Left colon (tissue), 2 donors: ENCODE measurements at regions not wholly inside any gene's neighbourhood (a gene's known extent, or its start where the extent isn't known, plus 50 kb on each side); places are given as distances from the start of the nearest gene placed in this dataset.

Experiments used
- ATAC-seq: fragments of 200-7000 bp; cut with Tn5 transposase; one replicate; pipeline ENCODE4 v1.9.1; 2020; ENCODE audit warnings: mild to moderate bottlenecking, moderate library complexity
- DNase-seq, 2 donors: peaks; one replicate each; pipeline ENCODE4 v3.0.0-alpha.2; 2020
- intact Hi-C, 2 donors: fragments of 100-400 bp; cut with DNase I in 1 of 2; cut with micrococcal nuclease in 1 of 2; formaldehyde crosslinking; loops; one replicate each; pipeline versions ENCODE4 v1.11.2 to v1.14.0; 2022; cut with DNase I, micrococcal nuclease
- donor health status: DM: no; HTN: no; CAD: no.
- donor health status: DM: yes; HTN: yes; CAD: no.

DNA sequence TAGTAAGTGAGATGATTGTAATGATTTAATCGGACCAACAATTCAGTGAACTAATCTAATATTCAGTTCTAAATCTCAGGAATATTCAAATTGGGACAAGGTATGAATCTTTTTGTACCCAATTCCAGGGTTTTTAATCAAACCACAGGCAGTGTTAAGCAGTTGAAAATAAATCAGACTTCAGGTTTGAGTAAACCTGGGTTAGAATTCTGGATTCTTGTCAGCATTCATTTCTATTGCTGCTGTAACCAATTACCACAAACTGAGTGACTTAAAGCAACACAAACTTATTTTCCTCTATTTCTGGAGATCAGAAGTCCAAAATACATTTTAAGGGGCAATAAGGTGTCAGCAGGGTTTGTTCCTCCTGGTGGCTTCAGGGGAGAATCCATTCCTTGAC is 208.4 kb upstream of the ZPLD1 start:
- ATAC-seq (no peak), DNase-seq (no peak)
- intact Hi-C loops = loop anchor here in 1 of 2 donors (10.0 kb wide), 1 partner anchor 422 kb away; no protein-coding TSS in a partner anchor

GRCh38 chr3:102229062-102229655 is 205.7 kb upstream of the ZPLD1 start:
- intact Hi-C loops = loop anchor here in 1 of 2 donors (10.0 kb wide), 1 partner anchor 424 kb away; no protein-coding TSS in a partner anchor
- DNase-seq (peak; percentile 39 to 76), ATAC-seq (peak; percentile 73)

- no peak for DNase-seq
- ATAC-seq = no peak
- intact Hi-C loops = loop anchor here in 1 of 2 donors (5.0 kb wide), 1 partner anchor 307 kb away; no protein-coding TSS in a partner anchor
These were observed 204.8 kb upstream of the ZPLD1 start for GRCh38 chr3:102230057-102230456.

DNA sequence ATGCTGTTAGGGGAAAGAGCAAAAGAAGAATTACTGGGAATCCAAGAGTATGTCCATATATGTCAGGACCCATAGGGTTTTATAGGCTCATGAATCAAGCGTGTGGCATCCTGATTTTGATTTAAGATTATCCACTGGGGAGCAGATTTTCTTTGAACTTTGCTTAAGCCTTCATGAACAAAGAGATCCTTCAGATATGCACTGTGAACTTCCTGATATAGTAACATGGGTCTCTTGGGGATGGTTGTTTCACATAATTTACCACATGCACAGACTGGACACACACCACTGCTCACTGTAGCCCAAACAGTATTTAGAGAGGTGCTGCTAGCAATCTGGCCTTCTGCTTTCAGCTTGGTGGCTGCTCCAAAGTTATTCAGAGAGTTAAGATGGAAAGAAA is 200.9 kb upstream of the ZPLD1 start:
- no peak for DNase-seq
- ATAC-seq = no peak
- intact Hi-C loops = loop anchor here in 1 of 2 donors (5.0 kb wide), 1 partner anchor 303 kb away; no protein-coding TSS in a partner anchor

DNA sequence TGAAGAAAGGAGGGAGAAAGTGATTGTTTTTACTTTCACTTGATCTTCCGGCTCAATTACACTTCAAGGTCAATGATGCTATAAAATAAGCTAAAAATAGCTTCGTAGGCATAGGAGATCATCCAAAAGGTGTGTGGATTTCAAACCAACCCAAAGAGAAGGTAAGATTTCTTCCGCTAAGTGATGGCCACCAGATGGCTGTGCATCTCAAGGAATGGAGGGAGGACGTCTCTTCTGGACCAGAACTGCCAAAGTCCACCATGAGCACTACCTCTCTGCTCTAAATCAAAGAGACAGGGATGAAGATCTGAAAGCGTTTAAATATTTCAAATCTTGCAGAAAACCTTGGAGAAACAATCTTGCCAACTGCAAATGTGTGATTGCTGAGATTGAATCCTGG is 199.1 kb upstream of the ZPLD1 start:
- ATAC-seq (no peak), DNase-seq (no peak)
- intact Hi-C loops = no loop called here

GRCh38 chr3:102237181-102237580 is 197.6 kb upstream of the ZPLD1 start:
- ATAC-seq (peak; percentile 80), DNase-seq (peak in 1 of 2 donors; percentile 53)
- intact Hi-C loops = no loop called here

DNA sequence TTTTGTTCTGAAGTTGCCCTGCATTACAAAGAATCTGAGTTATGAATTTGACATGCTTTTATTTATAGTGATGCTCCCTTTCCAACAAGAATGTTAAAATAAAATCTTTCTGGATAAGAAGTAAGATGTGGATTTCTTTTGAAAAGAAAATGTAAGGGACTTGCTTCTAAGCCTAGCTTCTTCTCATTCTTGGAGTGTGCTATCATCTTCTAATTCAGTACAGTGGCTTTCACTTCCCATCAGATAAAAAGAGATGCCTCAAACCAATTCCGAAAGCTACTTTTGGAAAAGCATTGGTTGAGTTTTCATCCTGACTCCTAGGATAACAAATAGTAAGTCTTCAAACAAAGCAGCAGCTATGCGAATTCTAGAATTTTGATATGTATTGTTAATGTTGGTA is 197.0 kb upstream of the ZPLD1 start:
- no peak for DNase-seq
- intact Hi-C loops = no loop called here
- ATAC-seq = no peak

DNA sequence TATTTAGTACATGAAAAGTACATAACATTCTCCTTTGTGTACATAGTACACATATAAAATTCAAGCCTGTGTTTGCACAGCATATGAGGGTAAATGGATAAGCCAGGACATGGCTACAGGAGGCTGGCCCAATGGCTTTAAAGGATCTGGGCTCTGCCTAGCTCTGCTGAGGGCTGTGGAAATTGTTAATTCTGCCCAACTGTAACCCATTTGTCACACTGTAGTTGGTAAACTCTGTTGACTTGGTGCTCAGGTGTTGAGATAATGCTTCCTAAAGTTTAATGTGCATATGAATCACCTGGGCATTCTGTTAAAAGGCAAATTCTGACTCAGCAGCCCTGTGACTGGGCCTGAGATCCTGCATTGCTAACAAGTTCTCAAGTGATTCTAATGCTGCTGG is 196.5 kb upstream of the ZPLD1 start:
- intact Hi-C loops = no loop called here
- peak; percentile 96 for ATAC-seq
- DNase-seq = peak in 1 of 2 donors; percentile 54

DNA sequence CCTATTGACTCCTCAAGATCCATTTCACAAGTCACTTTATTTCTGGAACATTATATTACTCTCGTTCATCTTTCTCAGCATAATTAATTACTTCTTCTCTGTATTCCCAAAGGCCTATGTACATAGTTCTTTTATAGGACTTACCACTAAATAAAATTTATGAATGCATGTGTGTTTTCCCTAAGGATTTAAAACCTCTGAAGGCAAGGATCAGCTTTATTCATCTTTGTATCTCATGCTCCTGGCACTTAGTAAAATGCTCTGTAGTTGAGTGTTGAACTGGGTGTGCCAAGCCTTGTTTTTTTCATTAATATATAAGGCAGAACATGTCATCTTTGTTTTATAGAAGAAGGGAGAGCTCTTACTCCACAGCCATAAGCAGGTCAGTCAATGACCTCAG is 194.1 kb upstream of the ZPLD1 start:
- ATAC-seq (no peak), DNase-seq (no peak)
- intact Hi-C loops = no loop called here

DNA sequence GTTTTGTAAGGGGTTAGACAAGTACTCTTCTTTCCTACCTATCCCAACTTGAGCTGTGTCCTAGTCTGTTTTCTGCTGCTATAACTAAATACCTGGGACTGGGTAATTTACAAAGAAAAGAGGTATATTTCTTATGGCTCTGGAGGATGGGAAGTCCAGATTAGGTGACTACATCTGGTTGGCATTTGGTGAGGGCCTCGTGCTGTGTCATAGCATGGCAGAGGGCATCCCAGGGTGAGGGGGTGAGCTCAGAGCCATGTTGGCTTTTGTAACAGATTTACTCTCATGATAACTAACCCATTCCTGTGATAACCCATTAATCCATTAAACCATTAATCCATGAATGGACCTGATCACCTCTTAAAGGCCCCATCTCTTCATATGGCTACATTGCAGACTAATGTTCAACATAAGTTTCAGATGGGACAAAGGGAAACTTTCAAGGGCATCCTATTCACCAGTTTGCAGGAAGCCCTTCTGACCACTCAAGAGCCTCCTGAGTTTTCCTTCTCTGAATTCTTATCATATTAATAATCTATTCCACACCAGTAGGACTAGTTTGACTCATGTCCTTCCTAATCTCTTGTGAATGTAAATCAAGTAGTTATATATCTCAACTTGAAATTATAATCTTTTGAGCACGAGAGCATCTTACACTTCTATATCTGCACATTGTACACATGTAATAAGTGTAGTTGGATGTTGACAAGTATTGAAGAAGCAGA is 185.7 kb upstream of the ZPLD1 start:
- no peak for DNase-seq
- intact Hi-C loops = no loop called here
- no peak for ATAC-seq

- intact Hi-C loops = no loop called here
- DNase-seq (no peak), ATAC-seq (no peak)
These were observed 179.1 kb upstream of the ZPLD1 start for GRCh38 chr3:102255736-102256135.

- DNase-seq (no peak), ATAC-seq (no peak)
- intact Hi-C loops = no loop called here
These were observed 176.1 kb upstream of the ZPLD1 start for GRCh38 chr3:102258666-102259227.

DNA sequence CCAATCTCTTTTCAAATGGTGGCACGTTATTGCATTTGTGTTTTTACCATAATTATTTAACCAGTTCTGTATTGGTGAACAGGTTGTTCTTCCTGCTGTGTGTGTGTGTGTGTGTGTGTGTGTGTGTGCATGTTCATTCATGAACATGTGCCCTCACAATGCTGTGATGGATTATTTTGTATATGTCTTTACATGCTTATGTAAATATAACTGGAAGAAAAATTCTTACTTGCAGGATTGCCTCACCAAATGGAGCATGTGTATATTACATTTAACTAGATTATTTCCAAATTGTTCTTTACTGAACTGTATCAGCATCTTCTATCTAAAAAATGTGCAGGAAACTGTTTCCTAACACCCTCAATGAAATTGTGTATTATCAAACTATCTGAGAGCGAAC is 175.2 kb upstream of the ZPLD1 start:
- intact Hi-C loops = no loop called here
- no peak for ATAC-seq
- DNase-seq = no peak

GRCh38 chr3:102265720-102266119 is 169.1 kb upstream of the ZPLD1 start:
- intact Hi-C loops = no loop called here
- ATAC-seq (no peak), DNase-seq (no peak)

DNA sequence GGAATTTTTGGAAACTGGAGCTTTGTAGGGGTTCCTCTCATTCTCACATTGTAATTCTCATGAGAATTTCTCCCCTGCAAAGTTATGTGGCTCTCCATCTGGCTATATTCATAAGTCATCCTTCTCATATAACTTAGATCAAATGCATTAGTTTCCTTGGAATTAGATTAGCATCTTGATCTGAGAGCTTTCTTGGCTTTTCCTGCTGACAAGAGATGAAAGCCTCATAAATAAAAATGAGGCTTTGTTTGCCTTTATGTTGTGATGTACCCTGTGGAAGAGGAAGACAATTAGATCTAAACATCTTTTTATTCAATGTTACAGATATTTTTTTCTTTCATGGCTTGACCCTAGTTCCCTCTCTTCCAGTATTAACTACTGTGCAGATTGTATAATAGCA is 165.4 kb upstream of the ZPLD1 start:
- DNase-seq = no peak
- intact Hi-C loops = no loop called here

DNA sequence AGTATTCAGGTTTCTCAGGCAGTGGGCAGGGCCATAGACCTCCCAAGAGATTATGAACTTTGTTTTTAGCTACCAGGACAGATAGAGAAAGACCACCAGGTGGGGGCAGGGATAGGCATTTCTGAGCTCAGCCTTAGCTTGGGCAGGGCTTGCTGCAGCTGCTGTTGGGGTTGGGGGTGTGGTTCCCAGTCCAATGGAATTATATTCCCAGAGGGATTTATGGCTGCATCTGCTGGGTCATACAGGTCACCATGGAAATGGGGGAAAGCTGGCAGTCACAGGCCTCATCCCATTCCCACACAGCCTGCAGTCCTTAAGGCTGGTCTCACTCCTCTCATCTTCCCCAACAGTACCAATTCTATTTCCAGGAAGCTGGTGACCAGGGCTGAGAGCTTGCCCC is 144.6 kb upstream of the ZPLD1 start:
- ATAC-seq = no peak

More for the DNA sequence above, 165.4 kb upstream of the ZPLD1 start:
- no peak for ATAC-seq

GRCh38 chr3:102295756-102296155 is 139.1 kb upstream of the ZPLD1 start:
- ATAC-seq (no peak), DNase-seq (no peak)
- intact Hi-C loops = no loop called here

More for the DNA sequence above, 144.6 kb upstream of the ZPLD1 start:
- DNase-seq = no peak
- intact Hi-C loops = no loop called here

GRCh38 chr3:102297072-102297658 is 137.7 kb upstream of the ZPLD1 start:
- DNase-seq (no peak), ATAC-seq (no peak)
- intact Hi-C loops = no loop called here

DNA sequence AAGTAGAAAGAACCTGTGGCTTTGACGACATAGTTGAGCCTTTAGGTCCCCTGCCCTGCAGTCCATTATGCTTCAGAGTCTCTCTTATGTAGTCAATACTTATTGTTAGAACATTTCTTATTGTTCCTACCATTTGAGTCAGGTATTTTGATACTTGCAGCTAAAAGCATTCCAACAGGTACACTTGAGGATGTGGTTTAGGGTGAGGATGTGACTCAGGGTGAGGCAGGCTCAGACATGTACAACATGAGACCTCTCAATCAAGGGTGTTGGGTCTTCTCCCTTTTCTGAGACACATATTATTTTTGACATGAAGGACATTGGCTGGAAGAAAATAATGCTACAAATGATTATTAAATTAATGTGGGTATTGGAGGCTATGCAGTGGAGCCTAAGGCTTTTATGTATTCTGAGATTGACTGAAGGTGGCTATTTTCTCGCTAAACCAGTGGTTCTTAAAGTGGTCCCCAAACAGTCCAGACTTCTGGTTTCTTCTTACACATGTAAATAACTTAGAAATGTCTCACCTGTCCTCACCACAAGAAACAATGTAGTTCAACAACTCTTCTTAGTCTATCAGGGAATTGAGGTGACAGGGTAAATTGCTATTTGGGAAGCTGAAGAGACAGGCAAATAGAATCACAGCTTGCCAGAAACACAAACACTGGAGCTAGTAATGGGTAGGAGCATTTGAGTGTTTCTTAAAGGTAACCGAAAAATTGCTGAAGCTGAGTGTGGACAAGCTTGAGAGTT is 135.5 kb upstream of the ZPLD1 start:
- ATAC-seq (no peak), DNase-seq (no peak)
- intact Hi-C loops = no loop called here
